Endometrium (tissue), 2 donors: ENCODE measurements at regions not wholly inside any gene's neighbourhood (a gene's known extent, or its start where the extent isn't known, plus 50 kb on each side); places are given as distances from the start of the nearest gene placed in this dataset.
"Not testable (repeated sequence)": the region's sequence is repeated elsewhere in the genome, so short reads cannot be mapped to it uniquely, and the experiment has no call there.

Source experiments
- FAIRE-seq: peaks from 2 replicates; lab custom pipeline; 2012; peaks lifted over from hg19 to GRCh38; lab: Jason Lieb, UNC
- donor health status: control.
- donor health status: control.

- FAIRE-seq: no peak
These were observed 115.0 kb downstream of the UBE2U start for GRCh38 chr1:64318428-64318827.

GRCh38 chr1:64320007-64320406, 116.6 kb downstream of the UBE2U start:
- FAIRE-seq: no peak

GRCh38 chr1:64320470-64320869, 117.0 kb downstream of the UBE2U start:
- no peak for FAIRE-seq

GRCh38 chr1:64320922-64321614, 117.6 kb downstream of the UBE2U start:
- no peak for FAIRE-seq

DNA sequence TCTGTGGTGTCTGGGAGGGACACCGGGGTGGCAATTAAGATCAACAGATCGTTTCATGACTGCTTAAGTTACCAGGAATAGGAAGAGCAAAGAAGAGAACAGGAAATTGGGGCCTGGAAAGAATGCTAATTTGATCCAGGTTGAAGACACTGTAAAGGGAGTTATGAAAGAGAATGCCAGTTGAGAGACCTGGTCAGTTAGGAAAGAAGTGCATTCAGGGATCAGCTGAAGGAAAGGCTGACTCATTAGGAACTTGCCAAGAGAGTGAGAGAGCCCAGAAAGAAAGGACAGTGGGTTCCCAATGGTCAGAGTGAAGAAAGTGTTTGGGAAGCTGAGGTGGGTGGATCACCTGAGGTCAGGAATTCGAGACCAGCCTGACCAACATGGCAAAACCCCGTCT, 119.6 kb downstream of the UBE2U start:
- FAIRE-seq: no peak

DNA sequence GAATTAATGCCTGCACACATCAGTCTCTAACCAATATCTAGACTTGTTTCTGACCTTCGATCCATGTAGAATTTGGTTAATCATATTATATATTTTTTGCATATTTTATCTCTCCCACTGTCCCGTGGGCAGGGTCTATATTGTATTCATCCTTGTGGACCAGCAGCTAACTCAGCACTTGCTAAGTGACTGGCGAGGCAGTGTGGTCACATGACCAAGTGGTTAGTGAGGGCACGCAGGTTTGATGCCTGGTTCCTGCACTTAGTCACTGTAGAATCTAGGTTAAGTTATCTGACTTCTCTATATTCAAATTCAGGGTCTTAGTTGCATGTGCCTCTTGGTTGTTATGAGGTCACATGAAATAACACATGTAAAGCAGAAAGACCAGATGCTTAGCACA, 120.5 kb downstream of the UBE2U start:
- no peak for FAIRE-seq

DNA sequence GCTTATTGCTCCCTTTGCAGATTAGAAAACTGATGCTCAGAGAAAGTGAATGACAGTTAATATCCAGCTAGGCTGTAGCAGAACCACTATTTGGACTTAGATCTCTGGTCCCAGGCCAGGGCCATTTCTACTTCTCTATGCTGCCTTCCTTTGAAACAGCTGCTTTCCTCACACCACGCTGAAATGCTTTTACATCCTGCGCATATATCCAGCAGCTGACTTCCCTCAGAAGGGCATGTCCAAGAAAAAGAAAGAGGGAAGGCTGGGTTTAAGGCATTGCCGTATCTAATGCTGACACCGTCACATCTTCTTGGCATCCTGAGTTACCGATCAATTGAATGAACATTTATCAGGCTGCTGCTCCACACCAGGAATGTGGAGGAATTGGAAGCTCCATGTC, 122.4 kb downstream of the UBE2U start:
- FAIRE-seq: no peak

- no peak for FAIRE-seq
These were observed 123.7 kb downstream of the UBE2U start for GRCh38 chr1:64327119-64327518.

GRCh38 chr1:64328193-64328592, 124.8 kb downstream of the UBE2U start:
- no peak for FAIRE-seq

DNA sequence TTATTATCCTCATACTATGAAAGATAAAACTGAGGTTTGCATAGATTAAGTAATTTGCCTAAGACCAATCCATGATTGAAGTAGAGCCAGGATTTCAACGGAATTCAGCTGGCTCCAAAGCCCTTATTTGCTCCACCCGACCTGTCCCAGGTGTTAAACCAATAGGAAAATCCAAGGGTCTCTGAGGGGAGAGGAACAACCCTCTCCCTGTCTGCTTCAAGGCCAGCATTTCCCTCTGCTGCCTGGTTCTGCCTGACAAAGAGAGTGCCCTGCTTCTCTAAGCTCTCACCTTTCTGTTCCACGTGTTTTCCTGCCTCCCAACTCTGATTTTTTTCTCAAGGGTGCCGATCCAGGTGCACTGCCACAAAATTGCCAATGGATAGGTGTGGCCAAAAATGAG, 127.4 kb downstream of the UBE2U start:
- FAIRE-seq: no peak

GRCh38 chr1:64335636-64336035, 132.2 kb downstream of the UBE2U start:
- no peak for FAIRE-seq

GRCh38 chr1:64337475-64337874, 132.5 kb upstream of the CACHD1 start:
- FAIRE-seq: no peak

GRCh38 chr1:64337926-64338325, 132.0 kb upstream of the CACHD1 start:
- no peak for FAIRE-seq

- FAIRE-seq: no peak
These were observed 129.6 kb upstream of the CACHD1 start for GRCh38 chr1:64340361-64340760.

DNA sequence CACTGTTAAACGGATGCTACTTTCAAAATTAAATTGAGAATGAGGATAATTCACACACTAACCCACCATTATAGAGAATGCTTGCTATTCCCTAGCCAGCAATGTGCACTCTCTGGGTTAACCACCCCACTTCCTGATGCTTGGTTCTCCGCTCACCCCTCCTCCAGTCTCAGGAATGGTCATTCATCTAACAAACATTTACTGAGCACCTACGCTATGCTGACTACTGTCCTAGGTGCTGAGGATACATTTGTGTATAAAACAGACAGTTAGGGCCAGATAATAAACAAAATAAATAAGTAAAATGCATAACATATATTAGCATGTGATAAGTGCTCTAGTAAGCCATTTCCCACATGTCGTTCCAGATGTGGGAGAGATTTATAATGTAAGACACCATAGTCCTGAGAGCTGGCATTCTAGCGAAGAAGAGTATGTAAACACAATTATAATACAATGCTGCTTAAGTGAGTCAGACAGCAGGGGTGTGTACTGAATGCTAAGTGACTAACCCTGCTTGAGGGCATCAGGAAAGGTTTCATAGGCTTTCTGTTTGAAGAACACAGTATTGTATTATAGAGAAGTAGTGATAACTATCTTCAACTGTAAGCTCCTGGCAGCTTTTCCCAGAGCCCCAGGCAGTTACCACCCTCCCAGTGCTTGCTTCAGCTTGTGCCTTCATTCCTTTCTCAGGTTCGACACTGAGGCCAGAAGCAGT, 126.7 kb upstream of the CACHD1 start:
- no peak for FAIRE-seq

DNA sequence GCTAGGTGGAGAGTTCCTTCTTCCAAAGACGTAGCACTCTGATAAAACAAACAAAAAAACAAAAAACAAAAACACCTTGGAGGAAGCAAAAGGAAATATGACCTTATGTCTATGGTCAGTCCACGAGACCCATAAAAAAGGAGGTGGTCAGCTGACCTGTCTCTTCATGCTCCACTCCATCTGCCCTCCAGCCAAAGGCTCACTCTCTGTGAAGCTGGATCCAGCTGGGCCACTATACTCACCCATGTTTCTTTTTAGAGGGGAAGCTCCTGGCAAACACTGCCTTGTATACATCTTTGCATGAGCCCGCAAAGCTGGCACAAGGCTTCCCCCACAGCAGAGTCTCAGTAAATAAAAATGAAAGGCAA, 126.1 kb upstream of the CACHD1 start:
- no peak for FAIRE-seq

GRCh38 chr1:64348270-64348960, 121.5 kb upstream of the CACHD1 start:
- no peak for FAIRE-seq

DNA sequence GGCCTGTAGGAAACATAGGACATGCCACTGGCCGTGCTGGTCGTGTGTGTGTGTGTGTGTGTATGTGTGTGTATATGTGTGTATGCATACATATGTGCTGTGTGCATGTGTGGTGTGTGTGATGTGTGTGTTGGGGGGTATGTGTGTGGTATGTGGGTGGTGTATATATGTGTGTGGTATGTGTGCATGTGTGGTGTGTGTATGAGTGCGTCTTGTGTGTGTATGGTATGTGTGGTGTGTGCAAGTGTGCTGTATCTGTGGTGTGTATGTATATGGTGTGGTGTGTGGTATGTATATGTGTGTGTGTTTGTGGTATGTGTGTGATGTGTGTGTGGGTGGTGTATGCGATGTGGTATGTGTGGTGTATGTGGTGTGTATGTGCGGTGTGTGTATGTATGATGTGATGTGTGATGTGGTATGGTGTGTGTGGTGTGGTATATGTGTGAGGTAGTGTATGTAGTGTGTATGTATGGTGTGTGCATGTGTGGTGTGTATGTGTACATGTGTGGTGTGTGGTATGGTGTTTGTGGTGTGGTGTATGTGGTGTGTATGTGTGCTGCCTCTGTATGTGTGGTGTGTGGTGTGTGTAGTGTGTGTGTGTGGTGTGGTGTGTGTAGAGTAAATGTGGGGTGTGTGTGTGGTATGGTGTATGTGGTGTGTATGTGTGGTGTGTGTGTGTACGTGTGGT, 120.8 kb upstream of the CACHD1 start:
- no peak for FAIRE-seq

- not testable (repeated sequence) for FAIRE-seq
These were observed 114.4 kb upstream of the CACHD1 start for GRCh38 chr1:64355534-64355933.

DNA sequence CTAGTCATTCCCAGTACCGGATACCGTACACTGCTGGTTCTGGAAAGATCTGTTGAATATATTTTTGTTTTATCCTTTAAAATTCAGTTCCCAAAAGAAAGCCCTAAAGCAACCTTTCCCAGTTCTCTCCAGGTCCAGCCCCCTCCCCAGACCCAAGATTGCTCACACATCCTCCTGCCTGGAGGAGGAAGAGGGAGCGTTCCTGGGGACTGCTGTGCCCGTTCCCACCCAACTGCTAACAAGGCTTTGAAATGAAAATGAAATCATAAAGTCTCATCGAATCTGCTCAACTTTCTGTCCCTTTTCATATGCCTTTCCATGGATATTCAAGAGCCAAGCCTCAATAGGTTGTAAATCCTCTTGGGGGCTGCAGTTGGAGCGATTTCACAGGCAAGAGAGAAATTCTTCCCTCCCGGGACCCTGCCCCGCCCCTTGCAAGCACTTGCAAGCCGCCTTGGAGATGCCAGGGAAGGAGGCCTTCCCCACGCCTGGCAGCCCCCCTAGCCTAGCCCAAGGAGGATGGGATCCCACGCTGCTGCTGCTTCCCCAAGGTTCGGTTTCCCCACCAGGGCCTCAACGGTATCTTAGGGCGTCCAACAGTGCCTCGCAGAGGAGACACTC, 113.2 kb upstream of the CACHD1 start:
- FAIRE-seq: no peak

GRCh38 chr1:64357422-64357821, 112.5 kb upstream of the CACHD1 start:
- FAIRE-seq: no peak

- no peak for FAIRE-seq
These were observed 111.2 kb upstream of the CACHD1 start for GRCh38 chr1:64358692-64359091.
